Duodenal mucosa (tissue), 2 donors: ENCODE measurements at regions not wholly inside any gene's neighbourhood (a gene's known extent, or its start where the extent isn't known, plus 50 kb on each side); places are given as distances from the start of the nearest gene placed in this dataset.
"Not testable (repeated sequence)": the region's sequence is repeated elsewhere in the genome, so short reads cannot be mapped to it uniquely, and the experiment has no call there.

Experiments
- H3K27ac ChIP-seq: one replicate; pipeline ENCODE4 v1.7.0; 2013; ENCODE audit warnings: low read depth, low read length
- H3K27me3 ChIP-seq, 2 donors: one replicate each; pipeline ENCODE4 v1.7.0; 2013; ENCODE audit warnings: low read length in 2 of 2, control low read depth in 1 of 2; ENCODE audit not compliant: insufficient read depth in 2 of 2, control insufficient read depth in 1 of 2
- H3K36me3 ChIP-seq, 2 donors: one replicate each; pipeline ENCODE4 v1.7.0; 2013; ENCODE audit warnings: low read length in 2 of 2, control low read depth in 1 of 2; ENCODE audit not compliant: insufficient read depth in 2 of 2, control insufficient read depth in 1 of 2
- H3K4me1 ChIP-seq, 2 donors: one replicate each; pipeline ENCODE4 v1.7.0; 2013; ENCODE audit warnings: low read length in 2 of 2, control low read depth in 1 of 2; ENCODE audit not compliant: insufficient read depth in 2 of 2, control insufficient read depth in 1 of 2
- H3K4me3 ChIP-seq, 2 donors: one replicate each; pipeline ENCODE4 v1.7.0; 2013; ENCODE audit warnings: low read length in 2 of 2, low read depth in 1 of 2
- H3K9ac ChIP-seq, 2 donors: one replicate each; pipeline ENCODE4 v1.7.0; 2013; ENCODE audit warnings: low read length in 2 of 2, low read depth in 1 of 2
- H3K9me3 ChIP-seq, 2 donors: one replicate each; pipeline ENCODE4 v1.7.0; 2013; ENCODE audit warnings: low read length in 2 of 2, control low read depth in 1 of 2; ENCODE audit not compliant: control insufficient read depth in 1 of 2

- H3K9me3 ChIP-seq, result no peaks in the 10 kb centered on the region
- no peaks in the 10 kb centered on the region for H3K4me1 ChIP-seq
- no peak overlapping the region for H3K9ac ChIP-seq
- no peaks in the 10 kb centered on the region for H3K36me3 ChIP-seq
- H3K27ac ChIP-seq, result no peak overlapping the region
- no peak overlapping the region for H3K4me3 ChIP-seq
- no peaks in the 10 kb centered on the region for H3K27me3 ChIP-seq
Measured at GRCh38 chr7:114190387-114190786, 224.2 kb upstream of the FOXP2 start.

- H3K27me3 ChIP-seq, result no peaks in the 10 kb centered on the region
- no peak overlapping the region for H3K4me3 ChIP-seq
- no peak overlapping the region for H3K27ac ChIP-seq
- no peaks in the 10 kb centered on the region for H3K36me3 ChIP-seq
- H3K9ac ChIP-seq, result no peak overlapping the region
- H3K9me3 ChIP-seq, result no peaks in the 10 kb centered on the region
- no peaks in the 10 kb centered on the region for H3K4me1 ChIP-seq
Measured at GRCh38 chr7:114183311-114184088, 231.1 kb upstream of the FOXP2 start.

- Histone ChIP-seq H3K27ac (no peak overlapping the region), H3K36me3 (no peaks in the 10 kb centered on the region), H3K9me3 (no peaks in the 10 kb centered on the region), H3K4me1 (no peaks in the 10 kb centered on the region), H3K9ac (no peak overlapping the region), H3K27me3 (no peaks in the 10 kb centered on the region), H3K4me3 (no peak overlapping the region)
Measured at GRCh38 chr7:114182837-114183236, 231.8 kb upstream of the FOXP2 start.

GRCh38 chr7:114181280-114181679 lies 233.3 kb upstream of the FOXP2 start:
- Histone ChIP-seq H3K27ac (no peak overlapping the region), H3K9me3 (no peaks in the 10 kb centered on the region), H3K36me3 (no peaks in the 10 kb centered on the region), H3K27me3 (no peaks in the 10 kb centered on the region), H3K4me1 (no peaks in the 10 kb centered on the region), H3K9ac (no peak overlapping the region), H3K4me3 (no peak overlapping the region)

GRCh38 chr7:114180556-114181266 lies 233.9 kb upstream of the FOXP2 start:
- Histone ChIP-seq H3K9me3 (no peaks in the 10 kb centered on the region), H3K4me3 (no peak overlapping the region), H3K27me3 (no peaks in the 10 kb centered on the region), H3K27ac (no peak overlapping the region), H3K4me1 (no peaks in the 10 kb centered on the region), H3K36me3 (no peaks in the 10 kb centered on the region), H3K9ac (no peak overlapping the region)

- no peaks in the 10 kb centered on the region for H3K9me3 ChIP-seq
- H3K4me1 ChIP-seq, result no peaks in the 10 kb centered on the region
- no peak overlapping the region for H3K27ac ChIP-seq
- H3K9ac ChIP-seq, result no peak overlapping the region
- H3K36me3 ChIP-seq, result no peaks in the 10 kb centered on the region
- H3K4me3 ChIP-seq, result no peak overlapping the region
- no peaks in the 10 kb centered on the region for H3K27me3 ChIP-seq
Measured at GRCh38 chr7:114175125-114175524, 239.5 kb upstream of the FOXP2 start.

GRCh38 chr7:114173170-114173890 lies 241.3 kb upstream of the FOXP2 start:
- Histone ChIP-seq H3K9me3 (no peaks in the 10 kb centered on the region), H3K27me3 (no peaks in the 10 kb centered on the region), H3K4me1 (no peaks in the 10 kb centered on the region), H3K27ac (no peak overlapping the region), H3K4me3 (no peak overlapping the region), H3K9ac (no peak overlapping the region), H3K36me3 (no peaks in the 10 kb centered on the region)

DNA sequence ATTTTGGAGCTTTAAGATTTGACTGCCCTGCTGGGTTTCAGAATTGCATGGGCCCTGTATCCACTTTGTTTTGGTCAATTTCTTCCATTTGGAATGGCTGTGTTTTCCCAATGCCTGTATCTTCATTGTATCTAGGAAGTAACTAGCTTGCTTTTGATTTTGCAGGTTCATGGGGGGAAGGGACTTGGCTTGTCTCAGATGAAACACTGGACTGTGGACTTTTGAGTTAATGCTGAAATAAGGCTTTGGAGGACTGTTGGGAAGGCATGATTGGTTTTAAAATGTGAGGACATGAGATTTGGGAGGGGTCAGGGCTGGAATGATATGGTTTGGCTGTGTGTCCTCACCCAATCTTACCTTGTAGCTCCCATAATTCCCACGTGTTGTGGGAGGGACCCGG lies 245.2 kb upstream of the FOXP2 start:
- not testable (repeated sequence) for H3K9me3 ChIP-seq, H3K4me1 ChIP-seq, H3K27me3 ChIP-seq, H3K4me3 ChIP-seq, H3K36me3 ChIP-seq, H3K27ac ChIP-seq, H3K9ac ChIP-seq

- Histone ChIP-seq H3K9me3 (no peaks in the 10 kb centered on the region), H3K27me3 (no peaks in the 10 kb centered on the region), H3K36me3 (no peaks in the 10 kb centered on the region), H3K4me3 (no peak overlapping the region), H3K27ac (no peak overlapping the region), H3K9ac (no peak overlapping the region), H3K4me1 (no peaks in the 10 kb centered on the region)
Measured at GRCh38 chr7:114160925-114161324, 242.1 kb upstream of the PPP1R3A start.

- peaks cover 0 to 4% of the 10 kb centered on the region in 2 donors for H3K4me1 ChIP-seq
Measured at GRCh38 chr7:114158854-114159253, 240.0 kb upstream of the PPP1R3A start.

More at GRCh38 chr7:114158854-114159253, 240.0 kb upstream of the PPP1R3A start:
- Histone ChIP-seq H3K4me3 (no peak overlapping the region), H3K36me3 (no peaks in the 10 kb centered on the region), H3K27ac (no peak overlapping the region), H3K9ac (no peak overlapping the region), H3K27me3 (no peaks in the 10 kb centered on the region), H3K9me3 (no peaks in the 10 kb centered on the region)
